ENCODE measurements at regions not wholly inside any gene's neighbourhood (a gene's known extent, or its start where the extent isn't known, plus 50 kb on each side); places are given as distances from the start of the nearest gene placed in this dataset.

GRCh38 chr4:53676402-53676871, 85.2 kb upstream of the LNX1 start:
- no peak overlapping the region for H3K4me3 ChIP-seq (ENCODE audit: low read length)
- no peak overlapping the region for H3K27ac ChIP-seq (ENCODE audit: low read length)
- no peaks in the 10 kb centered on the region for H3K9me3 ChIP-seq (ENCODE audit: low read length)
- no peak overlapping the region for H2AFZ ChIP-seq (ENCODE audit: low read depth, low read length)
- no peaks in the 10 kb centered on the region for H3F3A ChIP-seq (ENCODE audit: insufficient read depth, low read length, poor library complexity, severe bottlenecking)
- TF ChIP-seq EZH2 (IDR thresholded peaks at IDR 0.05; ENCODE audit: borderline replicate concordance, insufficient read depth, low read length, poor library complexity, severe bottlenecking) = no peak
- no peak for TF ChIP-seq REST (IDR thresholded peaks at IDR 0.05; ENCODE audit: borderline replicate concordance)
- TF ChIP-seq EP300 (conservative IDR thresholded peaks at IDR 0.05; ENCODE audit: poor library complexity, severe bottlenecking) = no peak
- TF ChIP-seq POLR2AphosphoS5 (IDR thresholded peaks at IDR 0.05) = no peak
- no peak for TF ChIP-seq TAF1 (IDR thresholded peaks at IDR 0.05; ENCODE audit: low read depth)
- no peak for TF ChIP-seq MXI1 (conservative IDR thresholded peaks at IDR 0.05; ENCODE audit: poor library complexity, severe bottlenecking)
- TF ChIP-seq, protein P1, sequence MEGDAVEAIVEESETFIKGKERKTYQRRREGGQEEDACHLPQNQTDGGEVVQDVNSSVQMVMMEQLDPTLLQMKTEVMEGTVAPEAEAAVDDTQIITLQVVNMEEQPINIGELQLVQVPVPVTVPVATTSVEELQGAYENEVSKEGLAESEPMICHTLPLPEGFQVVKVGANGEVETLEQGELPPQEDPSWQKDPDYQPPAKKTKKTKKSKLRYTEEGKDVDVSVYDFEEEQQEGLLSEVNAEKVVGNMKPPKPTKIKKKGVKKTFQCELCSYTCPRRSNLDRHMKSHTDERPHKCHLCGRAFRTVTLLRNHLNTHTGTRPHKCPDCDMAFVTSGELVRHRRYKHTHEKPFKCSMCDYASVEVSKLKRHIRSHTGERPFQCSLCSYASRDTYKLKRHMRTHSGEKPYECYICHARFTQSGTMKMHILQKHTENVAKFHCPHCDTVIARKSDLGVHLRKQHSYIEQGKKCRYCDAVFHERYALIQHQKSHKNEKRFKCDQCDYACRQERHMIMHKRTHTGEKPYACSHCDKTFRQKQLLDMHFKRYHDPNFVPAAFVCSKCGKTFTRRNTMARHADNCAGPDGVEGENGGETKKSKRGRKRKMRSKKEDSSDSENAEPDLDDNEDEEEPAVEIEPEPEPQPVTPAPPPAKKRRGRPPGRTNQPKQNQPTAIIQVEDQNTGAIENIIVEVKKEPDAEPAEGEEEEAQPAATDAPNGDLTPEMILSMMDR (IDR thresholded peaks at IDR 0.05; ENCODE audit: poor library complexity, severe bottlenecking) = no peak
- no peak for TF ChIP-seq RAD21 (conservative IDR thresholded peaks at IDR 0.05)
- no peak for TF ChIP-seq SMC3 (conservative IDR thresholded peaks at IDR 0.05; ENCODE audit: poor library complexity)
- no peaks in the 10 kb centered on the region for H3K27me3 ChIP-seq (ENCODE audit: insufficient read depth, low read depth, low read length)
- H3K36me3 ChIP-seq (ENCODE audit: insufficient read depth, low read length) = no peaks in the 10 kb centered on the region
- H4K20me1 ChIP-seq (ENCODE audit: insufficient read depth) = no peaks in the 10 kb centered on the region
- no peak overlapping the region for H3K4me2 ChIP-seq (ENCODE audit: low read length)
- no peak overlapping the region for H3K9ac ChIP-seq (ENCODE audit: low read length)
- H3K79me2 ChIP-seq (replicated peaks; ENCODE audit: insufficient read depth, low read length) = no peaks in the 10 kb centered on the region
- H3K9me2 ChIP-seq (ENCODE audit: insufficient read depth, low read length) = no peaks in the 10 kb centered on the region

DNA sequence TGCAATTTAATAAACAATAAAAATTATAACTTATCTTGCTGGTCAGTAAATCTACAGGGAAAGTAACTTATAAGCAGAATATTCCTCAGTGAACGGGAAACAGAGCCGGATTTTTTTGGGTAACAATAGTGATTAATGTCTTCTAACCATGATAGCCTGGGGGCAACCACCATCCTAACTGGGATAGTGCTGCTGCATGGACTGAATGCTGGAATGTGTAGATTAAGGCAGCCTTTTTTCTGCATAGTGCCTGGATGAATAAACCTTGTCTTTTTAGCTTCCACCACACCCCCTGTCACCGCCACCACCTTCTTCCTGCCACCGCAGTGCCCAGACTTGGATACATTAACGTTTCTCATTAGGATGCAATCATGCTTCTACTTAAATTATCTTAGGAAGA, 83.6 kb upstream of the LNX1 start:
- Histone ChIP-seq H3K4me3 (ENCODE audit: low read length) (no peak overlapping the region), H3K4me2 (ENCODE audit: low read length) (no peak overlapping the region), H3K36me3 (ENCODE audit: insufficient read depth, low read length) (no peaks in the 10 kb centered on the region), H3K27me3 (ENCODE audit: insufficient read depth, low read depth, low read length) (no peaks in the 10 kb centered on the region), H3K9me2 (ENCODE audit: insufficient read depth, low read length) (no peaks in the 10 kb centered on the region), H3K9ac (ENCODE audit: low read length) (no peak overlapping the region), H3K79me2 (replicated peaks; ENCODE audit: insufficient read depth, low read length) (no peaks in the 10 kb centered on the region), H3K27ac (ENCODE audit: low read length) (no peak overlapping the region), H4K20me1 (ENCODE audit: insufficient read depth) (no peaks in the 10 kb centered on the region), H3K9me3 (ENCODE audit: low read length) (no peaks in the 10 kb centered on the region), H3F3A (ENCODE audit: insufficient read depth, low read length, poor library complexity, severe bottlenecking) (no peaks in the 10 kb centered on the region), H2AFZ (ENCODE audit: low read depth, low read length) (no peak overlapping the region)
- no peak for TF ChIP-seq TAF1 (IDR thresholded peaks at IDR 0.05; ENCODE audit: low read depth)
- TF ChIP-seq, protein P1 (IDR thresholded peaks at IDR 0.05; ENCODE audit: poor library complexity, severe bottlenecking) = no peak
- TF ChIP-seq POLR2AphosphoS5 (IDR thresholded peaks at IDR 0.05) = no peak
- TF ChIP-seq RAD21 (conservative IDR thresholded peaks at IDR 0.05) = no peak
